Lung (tissue), 11 donors: ENCODE measurements at regions not wholly inside any gene's neighbourhood (a gene's known extent, or its start where the extent isn't known, plus 50 kb on each side); places are given as distances from the start of the nearest gene placed in this dataset.
"Not testable (repeated sequence)": the region's sequence is repeated elsewhere in the genome, so short reads cannot be mapped to it uniquely, and the experiment has no call there.

ENCODE experiments used
- ATAC-seq: fragments of 200-7000 bp; cut with Tn5 transposase; one replicate; pipeline ENCODE4 v1.9.1; 2020; ENCODE audit warnings: moderate number of reproducible peaks; ENCODE audit not compliant: insufficient read depth, low FRiP score
- DNase-seq, 3 donors: peaks; one replicate each; pipeline ENCODE4 v3.0.0-alpha.2; 2013 to 2017
- H3K27ac ChIP-seq, 2 donors: one replicate each; pipeline ENCODE4 v1.5.1; 2013; ENCODE audit warnings: mild to moderate bottlenecking in 2 of 2, moderate library complexity in 2 of 2, control low read depth in 1 of 2, inconsistent platforms in 1 of 2, low read depth in 1 of 2, low read length in 1 of 2
- H3K27me3 ChIP-seq, 3 donors: one replicate each; pipeline ENCODE4 v1.5.1; 2013; ENCODE audit warnings: low read length in 2 of 3; ENCODE audit not compliant: control insufficient read depth in 3 of 3, insufficient read depth in 3 of 3
- H3K36me3 ChIP-seq, 4 donors: one replicate each; pipeline ENCODE4 v1.5.1; 2013; ENCODE audit warnings: low read length in 4 of 4, mild to moderate bottlenecking in 1 of 4, moderate library complexity in 1 of 4; ENCODE audit not compliant: control insufficient read depth in 4 of 4, insufficient read depth in 4 of 4
- H3K4me1 ChIP-seq, 5 donors: one replicate each; pipeline ENCODE4 v1.5.1; 2013; ENCODE audit warnings: low read length in 5 of 5, mild to moderate bottlenecking in 2 of 5, moderate library complexity in 1 of 5; ENCODE audit not compliant: control insufficient read depth in 5 of 5, insufficient read depth in 5 of 5
- H3K4me3 ChIP-seq: one replicate; pipeline ENCODE4 v1.5.1; 2013; ENCODE audit warnings: mild to moderate bottlenecking, control low read depth, moderate library complexity
- H3K9ac ChIP-seq, 2 donors: one replicate each; pipeline ENCODE4 v1.5.1; 2013; ENCODE audit warnings: low read length in 2 of 2, control low read depth in 1 of 2; ENCODE audit not compliant: insufficient read depth in 1 of 2
- H3K9me3 ChIP-seq, 4 donors: one replicate each; pipeline ENCODE4 v1.5.1; 2013; ENCODE audit warnings: low read length in 3 of 4, mild to moderate bottlenecking in 1 of 4, moderate library complexity in 1 of 4; ENCODE audit not compliant: control insufficient read depth in 4 of 4, insufficient read depth in 3 of 4
- WGBS, 2 donors: extraction: QIAGEN DNeasy Blood & Tissue Kit; methylation state at CpG; one replicate each; pipeline ENCODE4 v1.1.7; 2013; 5-methylcytosine and 5-hydroxymethylcytosine counted together
- TF ChIP-seq, protein P1 (sequence below): IDR thresholded peaks from 2 replicates; pipeline ENCODE4 v1.5.1; 2012; ENCODE audit warnings: mild to moderate bottlenecking; ENCODE audit errors: control extremely low read depth, extremely low read depth
- donor health status: control.
- donor health status: control.
- donor health status: Bipolar disorder and iron deficiency.
- donor health status: healthy.
- donor health status: DM: yes; HTN: yes; CAD: no.

DNA sequence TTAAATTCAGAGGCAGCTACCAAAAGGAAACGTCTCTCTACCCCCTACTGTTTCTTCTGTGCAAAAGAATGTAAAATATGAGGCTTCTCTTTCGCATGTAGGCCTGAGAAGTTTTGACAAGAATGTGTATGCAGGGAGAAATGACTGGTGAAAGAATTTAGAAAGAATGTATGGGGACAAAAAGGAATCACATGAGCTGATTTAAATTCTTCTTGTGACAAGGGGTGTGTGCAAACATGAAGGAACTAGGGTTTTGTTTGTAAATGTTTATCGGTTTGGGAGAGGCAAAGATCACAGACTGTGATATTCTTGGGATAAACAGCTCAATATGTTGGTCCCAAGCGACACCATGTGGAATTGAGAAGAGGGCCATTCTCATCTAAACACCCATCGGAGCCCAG, 345.2 kb upstream of the VRK2 start:
- peaks cover 0 to 39% (median 2%) of the 10 kb centered on the region in 3 donors for H3K27me3 ChIP-seq
- H3K36me3 ChIP-seq, result no peaks in the 10 kb centered on the region
- DNase-seq (no peak), ATAC-seq (no peak)
- H3K4me1 ChIP-seq, result no peaks in the 10 kb centered on the region
- H3K9me3 ChIP-seq, result no peaks in the 10 kb centered on the region
- no peak overlapping the region for H3K9ac ChIP-seq
- 69 to 79% methylated on average over 5 of the region's 5 CpGs for WGBS, 2 donors
- H3K4me3 ChIP-seq, result no peak overlapping the region
- TF ChIP-seq, protein P1, sequence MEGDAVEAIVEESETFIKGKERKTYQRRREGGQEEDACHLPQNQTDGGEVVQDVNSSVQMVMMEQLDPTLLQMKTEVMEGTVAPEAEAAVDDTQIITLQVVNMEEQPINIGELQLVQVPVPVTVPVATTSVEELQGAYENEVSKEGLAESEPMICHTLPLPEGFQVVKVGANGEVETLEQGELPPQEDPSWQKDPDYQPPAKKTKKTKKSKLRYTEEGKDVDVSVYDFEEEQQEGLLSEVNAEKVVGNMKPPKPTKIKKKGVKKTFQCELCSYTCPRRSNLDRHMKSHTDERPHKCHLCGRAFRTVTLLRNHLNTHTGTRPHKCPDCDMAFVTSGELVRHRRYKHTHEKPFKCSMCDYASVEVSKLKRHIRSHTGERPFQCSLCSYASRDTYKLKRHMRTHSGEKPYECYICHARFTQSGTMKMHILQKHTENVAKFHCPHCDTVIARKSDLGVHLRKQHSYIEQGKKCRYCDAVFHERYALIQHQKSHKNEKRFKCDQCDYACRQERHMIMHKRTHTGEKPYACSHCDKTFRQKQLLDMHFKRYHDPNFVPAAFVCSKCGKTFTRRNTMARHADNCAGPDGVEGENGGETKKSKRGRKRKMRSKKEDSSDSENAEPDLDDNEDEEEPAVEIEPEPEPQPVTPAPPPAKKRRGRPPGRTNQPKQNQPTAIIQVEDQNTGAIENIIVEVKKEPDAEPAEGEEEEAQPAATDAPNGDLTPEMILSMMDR, result no peak
- H3K27ac ChIP-seq, result no peak overlapping the region

DNA sequence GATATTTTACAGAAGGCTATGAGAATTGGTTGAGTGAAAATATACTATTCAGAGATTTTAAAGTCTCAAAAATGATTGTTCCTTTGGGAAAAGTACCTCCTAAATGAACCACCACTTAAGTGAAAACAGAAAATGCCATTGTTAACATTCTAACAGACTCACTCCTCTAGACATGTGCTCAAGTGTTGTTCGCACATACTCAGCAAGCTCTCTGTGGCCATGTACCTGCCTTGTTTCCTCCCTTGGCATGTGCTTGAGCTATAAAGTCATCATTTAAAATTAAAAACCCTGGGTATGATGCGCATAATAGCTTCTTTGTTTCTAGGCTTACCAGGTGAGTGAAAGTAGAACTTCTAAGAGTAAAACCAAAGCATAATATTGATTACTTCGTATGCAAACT, 343.2 kb upstream of the VRK2 start:
- Histone ChIP-seq H3K27me3 (peaks cover 0 to 27% (median 6%) of the 10 kb centered on the region in 3 donors), H3K36me3 (no peaks in the 10 kb centered on the region), H3K9ac (no peak overlapping the region), H3K9me3 (no peaks in the 10 kb centered on the region), H3K4me3 (no peak overlapping the region), H3K27ac (no peak overlapping the region), H3K4me1 (no peaks in the 10 kb centered on the region)
- WGBS, 2 donors, result 60 to 80% methylated on average over 3 of the region's 3 CpGs
- ATAC-seq (peak; percentile 47), DNase-seq (peak in 2 of 3 donors; percentile 8 to 53)
- TF ChIP-seq, protein P1, result no peak

DNA sequence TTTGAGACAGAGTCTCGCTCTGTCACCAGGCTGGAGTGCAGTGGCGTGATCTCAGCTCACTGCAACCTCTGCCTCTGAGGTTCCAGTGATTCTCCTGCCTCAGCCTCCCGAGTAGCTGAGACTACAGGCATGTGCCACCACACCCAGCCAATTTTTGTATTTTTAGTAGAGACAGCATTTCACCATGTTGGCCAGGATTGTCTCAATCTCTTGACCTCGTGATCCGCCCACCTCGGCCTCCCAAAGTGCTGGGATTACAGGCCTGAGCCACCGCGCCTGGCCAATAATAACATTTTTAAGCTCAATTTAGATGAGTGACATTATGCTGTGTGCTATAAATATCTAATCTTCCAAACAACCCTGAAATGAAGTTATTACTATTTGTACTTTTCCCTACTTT, 338.8 kb upstream of the VRK2 start:
- DNase-seq, H3K9ac ChIP-seq, H3K4me3 ChIP-seq, H3K36me3 ChIP-seq, ATAC-seq, H3K4me1 ChIP-seq, H3K9me3 ChIP-seq, H3K27ac ChIP-seq: not testable (repeated sequence)
- WGBS, 2 donors, result 88 to 94% methylated on average over 8 of the region's 8 CpGs
- H3K27me3 ChIP-seq, result peaks cover 0 to 41% (median 9%) of the 10 kb centered on the region in 3 donors

DNA sequence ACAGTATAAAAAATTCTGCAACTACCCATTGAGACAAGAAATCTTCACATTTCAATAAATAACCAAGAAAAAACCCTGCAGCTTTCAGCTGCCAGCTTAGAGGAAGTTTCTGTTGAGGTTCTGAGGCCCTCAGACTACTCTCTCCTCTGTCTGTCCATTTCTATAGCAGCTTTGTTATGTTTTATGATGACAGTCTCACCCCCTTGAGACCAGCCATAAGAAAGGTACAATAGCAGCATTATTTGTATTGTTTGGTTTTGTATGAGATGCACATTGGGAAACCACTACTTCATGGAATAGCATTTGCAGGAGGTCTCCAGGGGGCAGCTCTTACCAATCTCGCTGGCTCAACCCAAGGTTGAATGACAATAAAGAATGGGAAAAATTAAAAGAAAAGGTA, 334.6 kb upstream of the VRK2 start:
- DNase-seq (no peak), ATAC-seq (no peak)
- peaks cover 0 to 60% (median 8%) of the 10 kb centered on the region in 3 donors for H3K27me3 ChIP-seq
- no peaks in the 10 kb centered on the region for H3K9me3 ChIP-seq
- no peaks in the 10 kb centered on the region for H3K36me3 ChIP-seq
- 90 to 93% methylated on average over 1 of the region's 1 CpG for WGBS, 2 donors
- H3K9ac ChIP-seq, result no peak overlapping the region
- no peaks in the 10 kb centered on the region for H3K4me1 ChIP-seq
- TF ChIP-seq, protein P1, result no peak
- H3K4me3 ChIP-seq, result no peak overlapping the region
- no peak overlapping the region for H3K27ac ChIP-seq
